GM18519 (cell line): ENCODE measurements at regions not wholly inside any gene's neighbourhood (a gene's known extent, or its start where the extent isn't known, plus 50 kb on each side); places are given as distances from the start of the nearest gene placed in this dataset.

Experiments used
- ATAC-seq: cut with Tn5 transposase; IDR thresholded peaks from one replicate; pipeline ENCODE4 v1.9.1; 2021; ENCODE audit warnings: mild to moderate bottlenecking, moderate library complexity; ENCODE audit not compliant: unreplicated experiment, low FRiP score

GRCh38 chr3:31265646-31266428 lies 266.9 kb upstream of the STT3B start:
- ATAC-seq: no peak

GRCh38 chr3:31268868-31269267 lies 263.9 kb upstream of the STT3B start:
- ATAC-seq: no peak

- ATAC-seq: no peak
Observed at GRCh38 chr3:31270010-31270409, 262.7 kb upstream of the STT3B start.

GRCh38 chr3:31274326-31275024 lies 258.2 kb upstream of the STT3B start:
- no peak for ATAC-seq

- no peak for ATAC-seq
Observed at GRCh38 chr3:31275038-31275572, 257.6 kb upstream of the STT3B start.

GRCh38 chr3:31275583-31275982 lies 257.1 kb upstream of the STT3B start:
- no peak for ATAC-seq

- ATAC-seq: no peak
Observed at GRCh38 chr3:31277582-31277981, 255.1 kb upstream of the STT3B start.

- no peak for ATAC-seq
Observed at GRCh38 chr3:31278532-31278931, 254.2 kb upstream of the STT3B start.

- ATAC-seq: no peak
Observed at GRCh38 chr3:31284776-31285175, 247.9 kb upstream of the STT3B start.

GRCh38 chr3:31285833-31286486 lies 246.8 kb upstream of the STT3B start:
- no peak for ATAC-seq

- ATAC-seq: no peak
Observed at GRCh38 chr3:31288224-31288623, 244.5 kb upstream of the STT3B start.

- ATAC-seq: no peak
Observed at GRCh38 chr3:31288641-31289100, 244.1 kb upstream of the STT3B start.

- no peak for ATAC-seq
Observed at GRCh38 chr3:31289584-31289983, 243.1 kb upstream of the STT3B start.

- no peak for ATAC-seq
Observed at GRCh38 chr3:31290046-31290445, 242.7 kb upstream of the STT3B start.

- no peak for ATAC-seq
Observed at GRCh38 chr3:31291818-31292217, 240.9 kb upstream of the STT3B start.

- no peak for ATAC-seq
Observed at GRCh38 chr3:31294430-31295149, 238.1 kb upstream of the STT3B start.

GRCh38 chr3:31295150-31295765 lies 237.5 kb upstream of the STT3B start:
- ATAC-seq: no peak

GRCh38 chr3:31297726-31298298 lies 234.9 kb upstream of the STT3B start:
- no peak for ATAC-seq
